HepG2 (cell line): ENCODE measurements at regions not wholly inside any gene's neighbourhood (a gene's known extent, or its start where the extent isn't known, plus 50 kb on each side); places are given as distances from the start of the nearest gene placed in this dataset.

ENCODE experiments used
- HCFC1 ChIP-seq: fragments of 150-350 bp; IDR thresholded peaks from 2 replicates; pipeline ENCODE4 v1.6.1; 2014; ENCODE audit warnings: low read depth, low read length
- MYC ChIP-seq: sonication (generic); formaldehyde crosslinking; IDR thresholded peaks from 2 replicates; pipeline ENCODE4 v1.9.0; 2021; ENCODE audit warnings: missing genetic modification reagents, borderline replicate concordance
- RNF2 ChIP-seq: fragments of 450-650 bp; conservative IDR thresholded peaks from 2 replicates; pipeline ENCODE4 v1.6.1; 2016; ENCODE audit warnings: low read depth
- SMC3 ChIP-seq: IDR thresholded peaks from 2 replicates; pipeline ENCODE4 v1.6.1; 2011; ENCODE audit warnings: low read length, improper control_type of control experiment
- SNAPC2 ChIP-seq: sonication (generic); formaldehyde crosslinking; IDR thresholded peaks from 2 replicates; pipeline ENCODE4 v1.8.1; 2022; ENCODE audit warnings: mild to moderate bottlenecking, missing genetic modification reagents
- ZNF274 ChIP-seq: sonication (generic); formaldehyde crosslinking; IDR thresholded peaks from 2 replicates; pipeline ENCODE4 v1.5.1; 2020; ENCODE audit warnings: mild to moderate bottlenecking, missing genetic modification reagents
- TF ChIP-seq, protein P1 (sequence below): sonication (generic); formaldehyde crosslinking; IDR thresholded peaks from 2 replicates; pipeline ENCODE4 v1.5.0; 2020; ENCODE audit warnings: mild to moderate bottlenecking, missing genetic modification reagents, moderate library complexity

DNA sequence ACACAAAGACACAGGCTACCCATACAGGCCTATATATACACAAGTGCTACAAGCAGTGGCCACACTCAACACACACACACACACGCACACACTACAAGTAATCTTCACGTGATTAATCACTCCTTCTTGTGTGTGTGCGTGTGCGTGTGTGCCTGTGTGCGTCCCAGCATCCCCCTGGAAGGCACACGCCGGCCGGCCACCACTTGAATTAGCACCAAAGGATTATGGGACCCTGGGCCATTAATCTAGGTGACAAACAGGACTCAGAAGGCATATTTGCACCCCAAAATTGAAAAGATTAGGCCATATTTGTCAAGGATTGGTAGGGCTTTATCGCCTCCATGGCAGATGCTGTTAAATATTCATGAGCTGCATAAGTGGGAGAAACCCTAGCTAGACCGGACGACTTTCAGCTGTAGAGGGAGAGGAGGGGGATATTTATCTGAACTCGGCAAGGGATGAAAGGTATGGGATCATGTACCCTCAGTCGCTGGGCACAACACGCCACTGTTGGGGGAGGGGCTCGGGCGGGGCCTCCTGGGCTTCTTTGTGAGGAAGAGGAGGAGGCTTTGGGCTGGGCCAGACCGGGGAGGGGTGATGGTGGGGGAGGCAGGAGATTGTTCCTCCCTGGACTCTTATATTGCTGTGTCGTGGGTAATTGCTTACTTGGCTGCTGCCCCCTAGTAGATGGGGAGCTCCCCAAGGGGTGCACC, 89.6 kb upstream of the LHX5 start:
- no peak for TF ChIP-seq HCFC1
- no peak for TF ChIP-seq ZNF274 (CRISPR knock-in tag)
- TF ChIP-seq RNF2: no peak
- TF ChIP-seq, protein P1, sequence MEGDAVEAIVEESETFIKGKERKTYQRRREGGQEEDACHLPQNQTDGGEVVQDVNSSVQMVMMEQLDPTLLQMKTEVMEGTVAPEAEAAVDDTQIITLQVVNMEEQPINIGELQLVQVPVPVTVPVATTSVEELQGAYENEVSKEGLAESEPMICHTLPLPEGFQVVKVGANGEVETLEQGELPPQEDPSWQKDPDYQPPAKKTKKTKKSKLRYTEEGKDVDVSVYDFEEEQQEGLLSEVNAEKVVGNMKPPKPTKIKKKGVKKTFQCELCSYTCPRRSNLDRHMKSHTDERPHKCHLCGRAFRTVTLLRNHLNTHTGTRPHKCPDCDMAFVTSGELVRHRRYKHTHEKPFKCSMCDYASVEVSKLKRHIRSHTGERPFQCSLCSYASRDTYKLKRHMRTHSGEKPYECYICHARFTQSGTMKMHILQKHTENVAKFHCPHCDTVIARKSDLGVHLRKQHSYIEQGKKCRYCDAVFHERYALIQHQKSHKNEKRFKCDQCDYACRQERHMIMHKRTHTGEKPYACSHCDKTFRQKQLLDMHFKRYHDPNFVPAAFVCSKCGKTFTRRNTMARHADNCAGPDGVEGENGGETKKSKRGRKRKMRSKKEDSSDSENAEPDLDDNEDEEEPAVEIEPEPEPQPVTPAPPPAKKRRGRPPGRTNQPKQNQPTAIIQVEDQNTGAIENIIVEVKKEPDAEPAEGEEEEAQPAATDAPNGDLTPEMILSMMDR (CRISPR knock-in tag): no peak
- no peak for TF ChIP-seq SMC3
- TF ChIP-seq SNAPC2: no peak
- TF ChIP-seq MYC (CRISPR knock-in tag): no peak
